ENCODE measurements at regions not wholly inside any gene's neighbourhood (a gene's known extent, or its start where the extent isn't known, plus 50 kb on each side); places are given as distances from the start of the nearest gene placed in this dataset.

- TF ChIP-seq CTCF (IDR thresholded peaks at IDR 0.05) = no peak
- TF ChIP-seq POLR2A (IDR thresholded peaks at IDR 0.05; ENCODE audit: low read length) = no peak
- no peak for TF ChIP-seq CEBPB (IDR thresholded peaks at IDR 0.05)
- TF ChIP-seq PHF8 (IDR thresholded peaks at IDR 0.05; ENCODE audit: borderline replicate concordance, low read depth) = no peak
- no peak for TF ChIP-seq CBX8 (IDR thresholded peaks at IDR 0.05)
Observed at GRCh38 chr6:156618600-156619205, 158.5 kb upstream of the ARID1B start.

All from A549 (cell line).